ENCODE measurements at regions not wholly inside any gene's neighbourhood (a gene's known extent, or its start where the extent isn't known, plus 50 kb on each side); places are given as distances from the start of the nearest gene placed in this dataset.

GRCh38 chr15:96560246-96560895 is 229.9 kb downstream of the NR2F2 start:
- no peak for TF ChIP-seq POLR2A (IDR thresholded peaks at IDR 0.05)
- TF ChIP-seq, protein P1, sequence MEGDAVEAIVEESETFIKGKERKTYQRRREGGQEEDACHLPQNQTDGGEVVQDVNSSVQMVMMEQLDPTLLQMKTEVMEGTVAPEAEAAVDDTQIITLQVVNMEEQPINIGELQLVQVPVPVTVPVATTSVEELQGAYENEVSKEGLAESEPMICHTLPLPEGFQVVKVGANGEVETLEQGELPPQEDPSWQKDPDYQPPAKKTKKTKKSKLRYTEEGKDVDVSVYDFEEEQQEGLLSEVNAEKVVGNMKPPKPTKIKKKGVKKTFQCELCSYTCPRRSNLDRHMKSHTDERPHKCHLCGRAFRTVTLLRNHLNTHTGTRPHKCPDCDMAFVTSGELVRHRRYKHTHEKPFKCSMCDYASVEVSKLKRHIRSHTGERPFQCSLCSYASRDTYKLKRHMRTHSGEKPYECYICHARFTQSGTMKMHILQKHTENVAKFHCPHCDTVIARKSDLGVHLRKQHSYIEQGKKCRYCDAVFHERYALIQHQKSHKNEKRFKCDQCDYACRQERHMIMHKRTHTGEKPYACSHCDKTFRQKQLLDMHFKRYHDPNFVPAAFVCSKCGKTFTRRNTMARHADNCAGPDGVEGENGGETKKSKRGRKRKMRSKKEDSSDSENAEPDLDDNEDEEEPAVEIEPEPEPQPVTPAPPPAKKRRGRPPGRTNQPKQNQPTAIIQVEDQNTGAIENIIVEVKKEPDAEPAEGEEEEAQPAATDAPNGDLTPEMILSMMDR (IDR thresholded peaks at IDR 0.05), result no peak

Measured in heart left ventricle (tissue), 13 donors.